ENCODE measurements at regions not wholly inside any gene's neighbourhood (a gene's known extent, or its start where the extent isn't known, plus 50 kb on each side); places are given as distances from the start of the nearest gene placed in this dataset.

GRCh38 chr17:27109346-27109745 lies 184.6 kb upstream of the WSB1 start:
- DNase-seq (no peak), ATAC-seq (ENCODE audit: low read depth) (no peak)
- peaks cover 7% of the 10 kb centered on the region for H3K27me3 Mint-ChIP-seq
- intact Hi-C loops (cut with micrococcal nuclease) = no loop called here
- no peak for TF ChIP-seq CTCF (IDR thresholded peaks at IDR 0.05)
- POLR2A ChIA-PET = no interaction called here
- H3K4me1 Mint-ChIP-seq = no peaks in the 10 kb centered on the region
- H3K36me3 Mint-ChIP-seq (ENCODE audit: low read depth) = no peaks in the 10 kb centered on the region
- no peak overlapping the region for H3K27ac Mint-ChIP-seq
- CTCF ChIA-PET = no interaction called here
- no peaks in the 10 kb centered on the region for H3K9me3 Mint-ChIP-seq
- no peak overlapping the region for H3K4me3 Mint-ChIP-seq

GRCh38 chr17:27153005-27153404 lies 140.9 kb upstream of the WSB1 start:
- intact Hi-C loops (cut with micrococcal nuclease) = no loop called here
- no peak for DNase-seq
- Mint-ChIP-seq H3K27me3 (no peaks in the 10 kb centered on the region), H3K9me3 (no peaks in the 10 kb centered on the region), H3K36me3 (ENCODE audit: low read depth) (no peaks in the 10 kb centered on the region), H3K27ac (no peak overlapping the region), H3K4me3 (no peak overlapping the region), H3K4me1 (no peaks in the 10 kb centered on the region)
- ChIA-PET CTCF (no interaction called here), POLR2A (no interaction called here)
- TF ChIP-seq CTCF (IDR thresholded peaks at IDR 0.05) = no peak
- no peak for ATAC-seq (ENCODE audit: low read depth)

GRCh38 chr17:27155866-27156265 lies 138.0 kb upstream of the WSB1 start:
- H3K27me3 Mint-ChIP-seq = no peaks in the 10 kb centered on the region
- intact Hi-C loops (cut with micrococcal nuclease) = no loop called here
- H3K4me3 Mint-ChIP-seq = no peak overlapping the region
- ChIA-PET CTCF (no interaction called here), POLR2A (no interaction called here)
- ATAC-seq (ENCODE audit: low read depth) (no peak), DNase-seq (no peak)
- no peaks in the 10 kb centered on the region for H3K4me1 Mint-ChIP-seq
- no peaks in the 10 kb centered on the region for H3K9me3 Mint-ChIP-seq
- H3K36me3 Mint-ChIP-seq (ENCODE audit: low read depth) = no peaks in the 10 kb centered on the region
- H3K27ac Mint-ChIP-seq = no peak overlapping the region
- TF ChIP-seq CTCF (IDR thresholded peaks at IDR 0.05) = no peak

GRCh38 chr17:27157297-27157696 lies 136.6 kb upstream of the WSB1 start:
- CTCF ChIA-PET = no interaction called here
- Mint-ChIP-seq H3K27me3 (no peaks in the 10 kb centered on the region), H3K4me1 (no peaks in the 10 kb centered on the region), H3K36me3 (ENCODE audit: low read depth) (no peaks in the 10 kb centered on the region), H3K9me3 (no peaks in the 10 kb centered on the region), H3K27ac (no peak overlapping the region), H3K4me3 (no peak overlapping the region)
- POLR2A ChIA-PET = no interaction called here
- DNase-seq (no peak), ATAC-seq (ENCODE audit: low read depth) (no peak)
- TF ChIP-seq CTCF (IDR thresholded peaks at IDR 0.05) = no peak
- intact Hi-C loops (cut with micrococcal nuclease) = no loop called here

GRCh38 chr17:27157898-27158297 lies 136.0 kb upstream of the WSB1 start:
- Mint-ChIP-seq H3K4me3 (no peak overlapping the region), H3K4me1 (no peaks in the 10 kb centered on the region), H3K36me3 (ENCODE audit: low read depth) (no peaks in the 10 kb centered on the region), H3K27me3 (no peaks in the 10 kb centered on the region), H3K27ac (no peak overlapping the region), H3K9me3 (no peaks in the 10 kb centered on the region)
- no peak for TF ChIP-seq CTCF (IDR thresholded peaks at IDR 0.05)
- ATAC-seq (ENCODE audit: low read depth) (no peak), DNase-seq (no peak)
- POLR2A ChIA-PET = no interaction called here
- intact Hi-C loops (cut with micrococcal nuclease) = no loop called here
- CTCF ChIA-PET = no interaction called here
